Transverse colon (tissue), 4 donors: ENCODE measurements at regions not wholly inside any gene's neighbourhood (a gene's known extent, or its start where the extent isn't known, plus 50 kb on each side); places are given as distances from the start of the nearest gene placed in this dataset.
"Not testable (repeated sequence)": the region's sequence is repeated elsewhere in the genome, so short reads cannot be mapped to it uniquely, and the experiment has no call there.

Experiments
- DNase-seq: peaks from one replicate; pipeline ENCODE4 v3.0.0-alpha.2; 2019
- H3K27ac ChIP-seq, 4 donors: fragments of 200-600 bp; sonication (generic); 2 replicates each; pipeline ENCODE4 v1.5.1; 2016 to 2018; ENCODE audit warnings: inconsistent platforms in 4 of 4
- H3K27me3 ChIP-seq: fragments of 200-600 bp; sonication (generic); 2 replicates; pipeline ENCODE4 v1.5.1; 2017; ENCODE audit warnings: inconsistent platforms
- H3K36me3 ChIP-seq, 4 donors: fragments of 200-600 bp; sonication (generic); 2 replicates each; pipeline ENCODE4 v1.5.1; 2017 to 2019; ENCODE audit warnings: inconsistent platforms in 4 of 4
- H3K4me1 ChIP-seq, 4 donors: fragments of 200-600 bp; sonication (generic); 2 replicates each; pipeline ENCODE4 v1.5.1; 2017 to 2020; ENCODE audit warnings: inconsistent platforms in 4 of 4
- H3K4me3 ChIP-seq, 4 donors: fragments of 200-600 bp; sonication (generic); 1 replicate in 1 of 4; 2 replicates in 3 of 4; pipeline versions ENCODE4 v1.5.1 to v1.6.1; 2017 to 2019; ENCODE audit warnings: inconsistent platforms in 4 of 4
- H3K9me3 ChIP-seq, 2 donors: fragments of 200-600 bp; sonication (generic); 2 replicates each; pipeline ENCODE4 v1.5.1; 2017 to 2019; ENCODE audit warnings: inconsistent platforms in 2 of 2
- CTCF ChIP-seq, 5 experiments: fragments of 200-600 bp in 3 of 5; fragments of 450-650 bp in 2 of 5; sonication (generic) in 3 of 5; IDR thresholded peaks; 1 replicate in 2 of 5; 2 replicates in 3 of 5; pipeline ENCODE4 v1.5.1; 2016 to 2017; ENCODE audit warnings: antibody characterized with exemption in 5 of 5, inconsistent platforms in 3 of 5, mild to moderate bottlenecking in 2 of 5, moderate library complexity in 1 of 5
- EP300 ChIP-seq: sonication (generic); formaldehyde crosslinking; IDR thresholded peaks from one replicate; pipeline ENCODE4 v1.6.1; 2017; ENCODE audit warnings: antibody characterized with exemption, low read depth
- POLR2A ChIP-seq: fragments of 450-650 bp; IDR thresholded peaks from one replicate; pipeline ENCODE4 v1.6.1; 2016; ENCODE audit warnings: antibody characterized with exemption, mild to moderate bottlenecking, moderate library complexity
- POLR2AphosphoS5 ChIP-seq, 3 donors: sonication (generic); formaldehyde crosslinking; IDR thresholded peaks; one replicate each; pipeline ENCODE4 v1.6.1; 2016; ENCODE audit warnings: antibody characterized with exemption in 3 of 3
- WGBS, 2 donors: methylation state at CpG; one replicate each; pipeline ENCODE4 v1.1.5; 2018; ENCODE audit warnings: low coverage in 1 of 2; 5-methylcytosine and 5-hydroxymethylcytosine counted together
- in situ Hi-C, 4 donors: fragments of 200-750 bp; cut with MboI; loops; one replicate each; pipeline versions ENCODE4 v1.15.0 to v1.15.1; 2017; ENCODE audit warnings: low sequenced_read_pairs in 3 of 4, low pct_ligation_motif_present in 1 of 4, low pct_unique_long_range_greater_than_20kb in 1 of 4
- intact Hi-C: fragments of 100-400 bp; cut with DNase I; formaldehyde crosslinking; loops from one replicate; pipeline ENCODE4 v1.15.1; 2023; ENCODE audit warnings: low total_unique reads

GRCh38 chr1:243010719-243011118 lies 244.4 kb downstream of the CEP170 start:
- H3K27ac ChIP-seq, H3K27me3 ChIP-seq, H3K9me3 ChIP-seq, intact Hi-C loops, H3K4me3 ChIP-seq, H3K4me1 ChIP-seq, in situ Hi-C loops, DNase-seq, H3K36me3 ChIP-seq: not testable (repeated sequence)
- 0% methylated on average over 2 of the region's 3 CpGs; no CpG with 5 or more reads in 1 of the 2 donors for WGBS, 2 donors

DNA sequence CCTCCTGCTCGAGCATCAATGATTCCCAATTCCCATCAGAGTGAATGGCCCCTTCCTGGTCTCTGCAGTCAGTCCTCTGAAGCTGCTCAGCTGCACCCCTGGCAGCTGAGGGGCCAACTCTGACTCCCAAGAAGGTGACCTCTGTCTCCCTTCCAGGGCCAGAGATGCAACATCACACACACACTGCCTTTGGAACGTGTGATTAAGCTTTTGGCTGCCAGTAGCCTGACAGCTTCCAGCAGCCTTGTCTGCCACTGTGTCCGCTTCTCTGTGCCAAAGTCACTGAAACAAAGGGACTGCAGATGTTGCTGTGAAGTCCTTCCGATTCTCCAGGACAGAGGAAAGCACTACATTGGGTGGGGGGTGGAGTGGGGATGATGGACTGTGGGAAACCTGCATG lies 254.1 kb downstream of the CEP170 start:
- H3K36me3 ChIP-seq, H3K27me3 ChIP-seq, in situ Hi-C loops, H3K9me3 ChIP-seq, H3K27ac ChIP-seq, H3K4me3 ChIP-seq, intact Hi-C loops, H3K4me1 ChIP-seq, DNase-seq: not testable (repeated sequence)
- 35% methylated on average over 3 of the region's 4 CpGs; no CpG with 5 or more reads in 1 of the 2 donors for WGBS, 2 donors

GRCh38 chr1:242992776-242993175 lies 262.3 kb downstream of the CEP170 start:
- in situ Hi-C loops, H3K27ac ChIP-seq, intact Hi-C loops, H3K36me3 ChIP-seq, H3K4me1 ChIP-seq, H3K27me3 ChIP-seq, H3K4me3 ChIP-seq, H3K9me3 ChIP-seq, DNase-seq: not testable (repeated sequence)
- WGBS, 2 donors: 60 to 92% methylated on average over 1 to 3 of the region's 3 CpGs

DNA sequence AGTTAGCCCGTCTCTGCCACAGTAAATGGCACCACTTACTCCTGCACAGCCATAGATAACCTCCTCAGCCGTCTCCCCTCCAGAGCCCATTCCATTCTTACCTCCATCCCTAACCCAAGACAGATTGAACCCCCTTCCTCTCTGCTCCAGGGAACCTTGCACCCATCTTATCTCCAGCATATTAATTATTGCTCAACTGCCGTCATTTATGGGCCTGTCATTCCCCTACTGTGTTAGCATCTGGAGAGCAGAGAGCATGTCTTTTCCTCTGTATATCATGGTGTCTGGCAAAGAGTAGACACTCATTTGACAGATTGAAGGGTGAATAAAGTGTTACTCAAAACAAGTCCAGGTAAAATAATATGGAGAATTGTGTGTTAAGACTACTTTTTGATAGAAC lies 270.0 kb downstream of the CEP170 start:
- in situ Hi-C loops, H3K4me1 ChIP-seq, H3K36me3 ChIP-seq, H3K27ac ChIP-seq, H3K27me3 ChIP-seq, intact Hi-C loops, DNase-seq, H3K4me3 ChIP-seq, H3K9me3 ChIP-seq: not testable (repeated sequence)
- WGBS, 2 donors: 76% methylated on average over 3 of the region's 3 CpGs; no CpG with 5 or more reads in 1 of the 2 donors

DNA sequence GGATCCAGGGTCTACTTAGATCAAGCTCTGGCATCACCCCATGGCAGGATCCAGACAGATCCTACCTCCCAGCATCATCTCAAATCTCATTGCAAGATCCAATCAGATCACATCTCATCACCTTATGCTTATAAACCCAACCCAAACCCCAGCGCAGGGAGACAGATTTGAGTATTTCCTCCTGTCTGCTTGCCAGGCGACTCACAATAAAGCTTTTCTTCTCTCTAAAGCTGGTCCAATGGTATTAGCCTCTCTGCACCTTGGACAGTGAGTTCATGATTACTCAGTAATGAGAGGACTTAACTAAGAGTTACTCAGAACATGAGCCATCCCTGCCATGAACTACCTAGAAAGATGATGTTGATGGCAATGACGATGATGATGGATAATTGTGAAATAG lies 281.7 kb downstream of the CEP170 start:
- 88 to 100% methylated on average over 1 to 3 of the region's 3 CpGs for WGBS, 2 donors
- H3K4me3 ChIP-seq, intact Hi-C loops, in situ Hi-C loops, DNase-seq, H3K36me3 ChIP-seq, H3K27ac ChIP-seq, H3K27me3 ChIP-seq, H3K4me1 ChIP-seq, H3K9me3 ChIP-seq: not testable (repeated sequence)

- no peaks in the 10 kb centered on the region for H3K4me1 ChIP-seq
- no peaks in the 10 kb centered on the region for H3K27me3 ChIP-seq
- no peaks in the 10 kb centered on the region for H3K36me3 ChIP-seq
- intact Hi-C loops (no loop called here), in situ Hi-C loops (no loop called here)
- 80 to 92% methylated on average over 2 to 3 of the region's 3 CpGs for WGBS, 2 donors
- no peak overlapping the region for H3K27ac ChIP-seq
- TF ChIP-seq EP300 (no peak), POLR2AphosphoS5 (IDR thresholded peaks at IDR 0.05) (no peak), CTCF (IDR thresholded peaks at IDR 0.05) (no peak), POLR2A (no peak)
- peaks cover 0 to 4% of the 10 kb centered on the region in 2 donors for H3K9me3 ChIP-seq
- DNase-seq: no peak
- H3K4me3 ChIP-seq: no peak overlapping the region
These were observed 288.2 kb downstream of the CEP170 start for GRCh38 chr1:242966892-242967291.

- H3K4me3 ChIP-seq, H3K27ac ChIP-seq, in situ Hi-C loops, H3K4me1 ChIP-seq, H3K36me3 ChIP-seq, H3K9me3 ChIP-seq, intact Hi-C loops, H3K27me3 ChIP-seq, DNase-seq: not testable (repeated sequence)
- WGBS, 2 donors: 55 to 75% methylated on average over 3 of the region's 3 CpGs
These were observed 295.7 kb downstream of the CEP170 start for GRCh38 chr1:242959397-242959796.

DNA sequence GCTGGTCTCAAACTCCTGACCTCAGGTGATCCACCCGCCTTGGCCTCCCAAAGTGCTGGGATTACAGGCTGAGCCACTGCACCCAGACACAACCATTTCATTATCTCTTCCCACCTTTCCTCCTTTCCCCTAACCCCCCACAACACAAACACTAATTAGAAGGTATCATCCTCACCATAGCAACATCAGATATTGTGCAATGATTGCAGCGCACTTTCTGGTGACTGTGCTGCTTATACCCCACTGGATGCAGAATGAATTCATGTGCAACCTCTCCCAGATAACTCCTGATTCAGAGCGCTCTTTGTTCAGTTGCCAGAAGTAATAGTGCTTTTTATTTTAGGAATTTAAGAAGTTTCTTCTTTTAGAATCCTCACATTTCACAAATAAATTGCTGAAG lies 300.1 kb downstream of the CEP170 start:
- 88 to 95% methylated on average over 3 of the region's 3 CpGs for WGBS, 2 donors
- H3K9me3 ChIP-seq, H3K27ac ChIP-seq, H3K27me3 ChIP-seq, H3K36me3 ChIP-seq, in situ Hi-C loops, intact Hi-C loops, H3K4me1 ChIP-seq, H3K4me3 ChIP-seq, DNase-seq: not testable (repeated sequence)
